ENCODE measurements at regions not wholly inside any gene's neighbourhood (a gene's known extent, or its start where the extent isn't known, plus 50 kb on each side); places are given as distances from the start of the nearest gene placed in this dataset.

DNA sequence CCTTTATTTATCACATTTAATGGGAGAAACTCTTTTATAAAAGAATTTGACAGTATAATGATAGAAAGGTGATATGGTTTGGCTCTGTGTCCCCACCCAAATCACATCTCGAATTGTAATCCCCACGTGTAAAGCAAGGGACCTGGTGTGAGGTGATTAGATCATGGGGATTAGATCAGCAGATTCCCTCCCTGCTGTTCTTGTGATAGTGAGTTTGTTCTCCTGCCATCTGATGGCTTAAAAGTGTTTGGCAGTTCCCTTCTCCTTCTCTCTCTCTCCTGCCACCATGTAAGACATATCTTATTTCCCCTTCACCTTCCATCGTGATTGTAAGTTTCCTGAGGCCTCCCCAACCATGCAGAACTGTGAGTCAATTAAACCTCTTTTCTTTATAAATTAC is 1110.3 kb downstream of the FLRT2 start:
- Histone ChIP-seq H3K27me3 (no peaks in the 10 kb centered on the region), H3K9me3 (no peaks in the 10 kb centered on the region), H3K4me3 (no peak overlapping the region), H3K9ac (ENCODE audit: low read depth in 2 of 2, low read length in 2 of 2) (no peak overlapping the region), H3K4me1 (no peaks in the 10 kb centered on the region), H3K36me3 (no peaks in the 10 kb centered on the region), H3K27ac (no peak overlapping the region)
- DNase-seq, result no peak
- intact Hi-C loops (cut with DNase I), result no loop called here
- TF ChIP-seq, protein P1, sequence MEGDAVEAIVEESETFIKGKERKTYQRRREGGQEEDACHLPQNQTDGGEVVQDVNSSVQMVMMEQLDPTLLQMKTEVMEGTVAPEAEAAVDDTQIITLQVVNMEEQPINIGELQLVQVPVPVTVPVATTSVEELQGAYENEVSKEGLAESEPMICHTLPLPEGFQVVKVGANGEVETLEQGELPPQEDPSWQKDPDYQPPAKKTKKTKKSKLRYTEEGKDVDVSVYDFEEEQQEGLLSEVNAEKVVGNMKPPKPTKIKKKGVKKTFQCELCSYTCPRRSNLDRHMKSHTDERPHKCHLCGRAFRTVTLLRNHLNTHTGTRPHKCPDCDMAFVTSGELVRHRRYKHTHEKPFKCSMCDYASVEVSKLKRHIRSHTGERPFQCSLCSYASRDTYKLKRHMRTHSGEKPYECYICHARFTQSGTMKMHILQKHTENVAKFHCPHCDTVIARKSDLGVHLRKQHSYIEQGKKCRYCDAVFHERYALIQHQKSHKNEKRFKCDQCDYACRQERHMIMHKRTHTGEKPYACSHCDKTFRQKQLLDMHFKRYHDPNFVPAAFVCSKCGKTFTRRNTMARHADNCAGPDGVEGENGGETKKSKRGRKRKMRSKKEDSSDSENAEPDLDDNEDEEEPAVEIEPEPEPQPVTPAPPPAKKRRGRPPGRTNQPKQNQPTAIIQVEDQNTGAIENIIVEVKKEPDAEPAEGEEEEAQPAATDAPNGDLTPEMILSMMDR (IDR thresholded peaks at IDR 0.05), result no peak

DNA sequence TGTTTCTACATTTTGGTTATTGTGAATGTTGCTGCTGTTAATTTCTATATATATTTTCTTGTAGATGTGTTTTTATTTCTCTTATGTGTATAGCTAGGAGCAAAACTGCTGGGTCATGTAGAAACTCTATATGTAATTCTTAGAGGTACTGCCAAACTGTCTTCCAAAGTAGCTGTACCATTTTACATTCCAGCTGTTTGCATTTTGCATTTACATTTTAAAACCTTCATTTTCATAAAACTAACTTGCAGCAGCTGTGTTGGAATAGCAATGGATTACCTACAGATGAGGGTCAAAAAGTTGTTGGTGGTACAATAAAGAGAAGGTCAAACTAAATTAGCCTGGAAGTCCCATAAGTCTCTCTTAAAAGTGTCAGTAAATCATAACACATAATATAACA is 1109.7 kb downstream of the FLRT2 start:
- TF ChIP-seq, protein P1 (IDR thresholded peaks at IDR 0.05), result no peak
- no peaks in the 10 kb centered on the region for H3K4me1 ChIP-seq
- H3K9me3 ChIP-seq, result no peaks in the 10 kb centered on the region
- no peaks in the 10 kb centered on the region for H3K27me3 ChIP-seq
- H3K4me3 ChIP-seq, result no peak overlapping the region
- H3K36me3 ChIP-seq, result no peaks in the 10 kb centered on the region
- intact Hi-C loops (cut with DNase I), result no loop called here
- no peak overlapping the region for H3K9ac ChIP-seq (ENCODE audit: low read depth in 2 of 2, low read length in 2 of 2)
- H3K27ac ChIP-seq, result no peak overlapping the region
- DNase-seq, result no peak

DNA sequence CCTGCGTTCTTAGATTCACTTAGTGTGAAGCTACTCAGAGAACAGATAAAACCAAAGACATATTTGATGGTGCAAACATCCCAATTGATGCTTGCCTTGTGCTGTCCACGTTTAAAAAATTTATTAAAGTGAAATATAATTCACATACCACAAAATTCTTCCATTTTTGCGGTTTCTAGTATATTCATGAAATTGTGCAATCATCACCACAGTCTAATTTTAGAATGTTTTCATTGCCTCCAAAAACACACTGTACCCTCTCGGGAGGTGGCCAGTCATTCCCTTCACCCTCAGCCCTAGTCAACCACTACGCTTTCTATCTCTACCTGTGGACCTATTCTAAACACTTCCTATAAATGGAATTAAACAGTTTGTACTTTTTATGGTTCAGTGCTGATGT is 1109.2 kb downstream of the FLRT2 start:
- intact Hi-C loops (cut with DNase I), result no loop called here

DNA sequence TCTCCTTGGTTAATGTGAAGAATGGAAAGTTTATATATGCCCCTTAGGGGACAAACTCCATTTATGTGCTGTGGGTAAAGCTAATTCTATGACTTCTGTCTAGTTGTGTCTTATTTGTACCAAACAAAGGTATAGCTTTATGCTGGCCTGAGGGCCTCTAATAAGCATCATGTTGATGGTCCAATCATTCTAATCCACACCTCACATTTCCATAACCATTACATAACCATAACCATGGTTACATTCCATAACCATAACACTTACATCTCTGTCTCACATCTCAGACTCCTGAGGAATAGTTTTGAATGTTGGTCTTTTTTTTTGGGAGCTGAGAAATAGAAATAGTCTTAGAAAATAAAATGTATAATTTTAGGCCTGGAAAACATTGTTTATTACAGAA is 1097.1 kb downstream of the FLRT2 start:
- no peaks in the 10 kb centered on the region for H3K9me3 ChIP-seq
- TF ChIP-seq, protein P1 (IDR thresholded peaks at IDR 0.05), result no peak
- H3K36me3 ChIP-seq, result no peaks in the 10 kb centered on the region
- intact Hi-C loops (cut with DNase I), result no loop called here
- no peaks in the 10 kb centered on the region for H3K4me1 ChIP-seq
- H3K27me3 ChIP-seq, result no peaks in the 10 kb centered on the region
- DNase-seq, result no peak
- no peak overlapping the region for H3K4me3 ChIP-seq
- no peak overlapping the region for H3K27ac ChIP-seq
- H3K9ac ChIP-seq (ENCODE audit: low read depth in 2 of 2, low read length in 2 of 2), result no peak overlapping the region

More for the DNA sequence above, 1109.2 kb downstream of the FLRT2 start:
- no peak for DNase-seq
- no peaks in the 10 kb centered on the region for H3K9me3 ChIP-seq
- no peaks in the 10 kb centered on the region for H3K4me1 ChIP-seq
- no peaks in the 10 kb centered on the region for H3K27me3 ChIP-seq
- no peak overlapping the region for H3K9ac ChIP-seq (ENCODE audit: low read depth in 2 of 2, low read length in 2 of 2)
- TF ChIP-seq, protein P1 (IDR thresholded peaks at IDR 0.05), result no peak
- H3K27ac ChIP-seq, result no peak overlapping the region
- no peaks in the 10 kb centered on the region for H3K36me3 ChIP-seq
- H3K4me3 ChIP-seq, result no peak overlapping the region

DNA sequence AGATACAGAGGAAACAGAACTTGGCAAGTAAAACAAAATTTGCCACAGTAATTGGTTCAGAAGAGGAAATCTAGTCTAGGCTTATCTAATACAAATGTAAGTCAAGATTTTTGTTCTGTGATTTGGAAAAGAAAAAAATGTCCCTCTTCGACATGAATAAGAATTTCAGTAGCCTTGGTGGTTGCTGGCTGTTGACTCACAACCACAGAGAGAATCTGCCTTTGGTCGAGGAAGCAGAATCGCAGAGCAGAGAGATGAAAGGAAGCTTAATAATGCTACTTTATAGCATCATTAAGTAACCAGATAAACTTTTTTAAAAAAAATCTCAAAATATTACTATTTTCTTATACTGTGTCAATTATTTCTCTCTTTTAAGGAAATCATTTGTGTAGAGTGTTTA is 1096.6 kb downstream of the FLRT2 start:
- H3K4me3 ChIP-seq, result no peak overlapping the region
- H3K27ac ChIP-seq, result no peak overlapping the region
- H3K36me3 ChIP-seq, result no peaks in the 10 kb centered on the region
- no peaks in the 10 kb centered on the region for H3K9me3 ChIP-seq
- H3K27me3 ChIP-seq, result no peaks in the 10 kb centered on the region
- no peaks in the 10 kb centered on the region for H3K4me1 ChIP-seq
- DNase-seq, result no peak
- TF ChIP-seq, protein P1 (IDR thresholded peaks at IDR 0.05), result no peak
- no peak overlapping the region for H3K9ac ChIP-seq (ENCODE audit: low read depth in 2 of 2, low read length in 2 of 2)
- intact Hi-C loops (cut with DNase I), result no loop called here

DNA sequence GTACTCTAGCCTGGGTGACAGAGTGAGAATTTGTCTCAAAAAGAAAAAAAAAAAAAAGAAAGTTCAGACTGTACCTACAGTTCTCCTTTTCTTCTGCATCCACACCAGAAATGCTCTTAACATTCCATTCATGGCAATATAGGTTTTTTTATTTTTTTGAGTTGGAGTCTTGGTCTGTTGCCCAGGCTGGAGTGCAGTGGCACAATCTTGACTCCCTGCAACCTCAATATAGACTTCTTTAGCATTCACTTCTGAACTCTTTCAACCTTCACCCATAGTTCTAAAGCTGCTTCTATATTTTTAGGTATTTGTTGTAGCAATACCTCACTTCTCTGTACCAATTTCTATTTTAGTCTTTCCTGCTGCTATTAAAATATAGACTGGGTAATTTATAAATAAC is 1095.7 kb downstream of the FLRT2 start:
- no peak for DNase-seq
- TF ChIP-seq, protein P1 (IDR thresholded peaks at IDR 0.05), result no peak
- Histone ChIP-seq H3K9ac (ENCODE audit: low read depth in 2 of 2, low read length in 2 of 2) (no peak overlapping the region), H3K27me3 (no peaks in the 10 kb centered on the region), H3K36me3 (no peaks in the 10 kb centered on the region), H3K9me3 (no peaks in the 10 kb centered on the region), H3K27ac (no peak overlapping the region), H3K4me3 (no peak overlapping the region), H3K4me1 (no peaks in the 10 kb centered on the region)
- intact Hi-C loops (cut with DNase I), result no loop called here

Measured in colonic mucosa (tissue), 4 donors.